Skeletal muscle cell (primary cell): ENCODE measurements at regions not wholly inside any gene's neighbourhood (a gene's known extent, or its start where the extent isn't known, plus 50 kb on each side); places are given as distances from the start of the nearest gene placed in this dataset.

Experiments
- DNase-seq: peaks from one replicate; pipeline ENCODE4 v3.0.0-alpha.2; 2010; ENCODE audit warnings: low read depth
- H3K4me3 ChIP-seq: 2 replicates; pipeline ENCODE4 v1.5.1; 2011; ENCODE audit warnings: low read depth, mild to moderate bottlenecking, control low read depth, low read length, moderate library complexity

- DNase-seq, result no peak
- no peak overlapping the region for H3K4me3 ChIP-seq
Observed at GRCh38 chr1:203425663-203425975, 50.0 kb upstream of the PRELP start.
